ENCODE measurements at regions not wholly inside any gene's neighbourhood (a gene's known extent, or its start where the extent isn't known, plus 50 kb on each side); places are given as distances from the start of the nearest gene placed in this dataset.

DNA sequence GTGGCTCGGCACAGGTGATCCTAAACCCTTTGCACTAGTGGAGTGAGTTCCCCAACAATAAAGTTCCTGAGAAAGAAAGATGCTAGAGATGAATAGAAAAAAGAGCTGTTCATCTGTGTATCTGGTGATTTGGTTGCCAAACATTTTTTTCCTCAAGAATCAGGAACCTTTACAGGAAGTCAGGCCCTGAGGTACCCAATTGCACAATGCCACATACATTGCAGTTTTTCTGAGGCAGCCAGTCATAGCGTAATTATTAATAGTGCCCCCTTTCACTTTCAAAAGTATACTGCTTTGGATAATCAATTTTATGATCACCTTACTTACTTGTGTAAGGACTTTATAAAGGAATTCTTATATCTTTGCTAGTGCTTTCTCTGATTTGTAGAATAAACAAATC, 346.3 kb upstream of the POU3F1 start:
- no peaks in the 10 kb centered on the region for H3K79me2 ChIP-seq (ENCODE audit: insufficient read depth, low read length)
- peak overlapping the region; percentile 32 for H2AFZ ChIP-seq (ENCODE audit: low read length)
- H3K56ac ChIP-seq (ENCODE audit: insufficient read length, low read depth, low read length): no peak overlapping the region
- H2BK120ac ChIP-seq (ENCODE audit: low read depth, low read length, poor library complexity, severe bottlenecking): no peak overlapping the region
- H3K18ac ChIP-seq (ENCODE audit: insufficient read length, low read depth, low read length): no peak overlapping the region
- H3K9ac ChIP-seq (ENCODE audit: extremely low read depth, insufficient read length, low read length): no peak overlapping the region
- no peak overlapping the region for H2AK5ac ChIP-seq (ENCODE audit: insufficient read length, low read length)
- H3K27ac ChIP-seq (ENCODE audit: insufficient read length, low read depth, low read length): no peak overlapping the region
- no peak overlapping the region for H2BK20ac ChIP-seq (ENCODE audit: low read depth, low read length, poor library complexity, severe bottlenecking)
- no peak overlapping the region for H3K23ac ChIP-seq (ENCODE audit: insufficient read length, low read depth, low read length)
- peaks cover 9 to 49% (median 11%) of the 10 kb centered on the region in 3 experiments for H3K36me3 Mint-ChIP-seq (ENCODE audit: insufficient read depth in 1 of 3, low read depth in 3 of 3)
- no CpG with 5 or more reads among the region's 2 CpGs for WGBS (ENCODE audit: extremely low coverage, insufficient read length, low lambda C conversion rate)
- TF ChIP-seq, protein P1, sequence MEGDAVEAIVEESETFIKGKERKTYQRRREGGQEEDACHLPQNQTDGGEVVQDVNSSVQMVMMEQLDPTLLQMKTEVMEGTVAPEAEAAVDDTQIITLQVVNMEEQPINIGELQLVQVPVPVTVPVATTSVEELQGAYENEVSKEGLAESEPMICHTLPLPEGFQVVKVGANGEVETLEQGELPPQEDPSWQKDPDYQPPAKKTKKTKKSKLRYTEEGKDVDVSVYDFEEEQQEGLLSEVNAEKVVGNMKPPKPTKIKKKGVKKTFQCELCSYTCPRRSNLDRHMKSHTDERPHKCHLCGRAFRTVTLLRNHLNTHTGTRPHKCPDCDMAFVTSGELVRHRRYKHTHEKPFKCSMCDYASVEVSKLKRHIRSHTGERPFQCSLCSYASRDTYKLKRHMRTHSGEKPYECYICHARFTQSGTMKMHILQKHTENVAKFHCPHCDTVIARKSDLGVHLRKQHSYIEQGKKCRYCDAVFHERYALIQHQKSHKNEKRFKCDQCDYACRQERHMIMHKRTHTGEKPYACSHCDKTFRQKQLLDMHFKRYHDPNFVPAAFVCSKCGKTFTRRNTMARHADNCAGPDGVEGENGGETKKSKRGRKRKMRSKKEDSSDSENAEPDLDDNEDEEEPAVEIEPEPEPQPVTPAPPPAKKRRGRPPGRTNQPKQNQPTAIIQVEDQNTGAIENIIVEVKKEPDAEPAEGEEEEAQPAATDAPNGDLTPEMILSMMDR (conservative IDR thresholded peaks at IDR 0.05): no peak
- no peak overlapping the region for H4K8ac ChIP-seq (replicated peaks; ENCODE audit: insufficient read length, low read depth, low read length)
- H3K4me2 ChIP-seq (ENCODE audit: insufficient read depth, insufficient read length, low read length): no peak overlapping the region
- no peaks in the 10 kb centered on the region for H3K79me1 ChIP-seq (ENCODE audit: insufficient read depth, low read depth, low read length, poor library complexity, severe bottlenecking)
- H3K27ac Mint-ChIP-seq: peak overlapping the region in 1 of 3 experiments; percentile 8; a peak in 1 of 7 replicates
- H3K4ac ChIP-seq (ENCODE audit: low read depth, low read length): no peak overlapping the region
- no peak for DNase-seq
- H4K91ac ChIP-seq (ENCODE audit: insufficient read length, low read depth, low read length): no peak overlapping the region
- no peaks in the 10 kb centered on the region for H3K27me3 Mint-ChIP-seq (ENCODE audit: low read depth)
- H4K5ac ChIP-seq (ENCODE audit: insufficient read length, low read depth, low read length): peak overlapping the region; percentile 65
- no peak overlapping the region for H3K14ac ChIP-seq (ENCODE audit: insufficient read depth, low read length)
- no peak overlapping the region for H2BK5ac ChIP-seq (ENCODE audit: insufficient read length, low read length)
- no peak overlapping the region for H2BK15ac ChIP-seq (ENCODE audit: low read depth, low read length)
- H3K9me3 Mint-ChIP-seq: peaks cover 37 to 43% of the 10 kb centered on the region in 2 experiments
- H3K4me1 ChIP-seq (ENCODE audit: insufficient read depth, low read length): peaks cover 4% of the 10 kb centered on the region; the same call in 1 of the 2 replicates
- no peaks in the 10 kb centered on the region for H4K20me1 ChIP-seq (ENCODE audit: control insufficient read depth, insufficient read depth, insufficient read length)
- no peaks in the 10 kb centered on the region for H3K9me3 ChIP-seq (ENCODE audit: control insufficient read depth, low read depth, low read length)
- no peak overlapping the region for H2BK12ac ChIP-seq (ENCODE audit: insufficient read length, low read depth, low read length)
- H3K27me3 ChIP-seq (ENCODE audit: insufficient read depth, low read length): no peaks in the 10 kb centered on the region
- peaks cover 37 to 39% of the 10 kb centered on the region in 2 experiments for H3K4me1 Mint-ChIP-seq
- H3K23me2 ChIP-seq (ENCODE audit: insufficient read length, low read depth, low read length, poor library complexity, severe bottlenecking): no peaks in the 10 kb centered on the region
- no peak overlapping the region for H3T11ph ChIP-seq (ENCODE audit: low read length)
- H3K4me3 Mint-ChIP-seq: no peak overlapping the region

All from H9 (cell line).